GM21515 (cell line): ENCODE measurements at regions not wholly inside any gene's neighbourhood (a gene's known extent, or its start where the extent isn't known, plus 50 kb on each side); places are given as distances from the start of the nearest gene placed in this dataset.
"Not testable (repeated sequence)": the region's sequence is repeated elsewhere in the genome, so short reads cannot be mapped to it uniquely, and the experiment has no call there.

Experiments
- ATAC-seq: cut with Tn5 transposase; IDR thresholded peaks from one replicate; pipeline ENCODE4 v1.9.1; 2021; ENCODE audit not compliant: unreplicated experiment

- ATAC-seq: no peak
Measured at GRCh38 chr18:43341014-43341413, 63.7 kb upstream of the SYT4 start.

GRCh38 chr18:43350176-43350575 is 72.9 kb upstream of the SYT4 start:
- no peak for ATAC-seq

GRCh38 chr18:43364535-43364934 is 87.2 kb upstream of the SYT4 start:
- no peak for ATAC-seq

GRCh38 chr18:43367895-43368294 is 90.6 kb upstream of the SYT4 start:
- no peak for ATAC-seq

- not testable (repeated sequence) for ATAC-seq
Measured at GRCh38 chr18:43369311-43369710, 92.0 kb upstream of the SYT4 start.

- ATAC-seq: no peak
Measured at GRCh38 chr18:43372773-43373172, 95.5 kb upstream of the SYT4 start.

GRCh38 chr18:43380104-43380672 is 102.9 kb upstream of the SYT4 start:
- no peak for ATAC-seq

- no peak for ATAC-seq
Measured at GRCh38 chr18:43382641-43383403, 105.5 kb upstream of the SYT4 start.

GRCh38 chr18:43389163-43389562 is 111.9 kb upstream of the SYT4 start:
- ATAC-seq: no peak

- no peak for ATAC-seq
Measured at GRCh38 chr18:43392168-43392567, 114.9 kb upstream of the SYT4 start.

GRCh38 chr18:43393174-43393573 is 115.9 kb upstream of the SYT4 start:
- ATAC-seq: no peak

GRCh38 chr18:43396266-43396665 is 119.0 kb upstream of the SYT4 start:
- ATAC-seq: no peak

- ATAC-seq: no peak
Measured at GRCh38 chr18:43398601-43399000, 121.3 kb upstream of the SYT4 start.

- no peak for ATAC-seq
Measured at GRCh38 chr18:43405097-43405496, 127.8 kb upstream of the SYT4 start.

- ATAC-seq: no peak
Measured at GRCh38 chr18:43414006-43414405, 136.7 kb upstream of the SYT4 start.

- ATAC-seq: no peak
Measured at GRCh38 chr18:43420091-43420490, 142.8 kb upstream of the SYT4 start.

- ATAC-seq: no peak
Measured at GRCh38 chr18:43420950-43421349, 143.7 kb upstream of the SYT4 start.

- ATAC-seq: no peak
Measured at GRCh38 chr18:43422518-43422917, 145.2 kb upstream of the SYT4 start.

GRCh38 chr18:43435851-43436250 is 158.6 kb upstream of the SYT4 start:
- ATAC-seq: no peak

GRCh38 chr18:43442131-43442530 is 164.8 kb upstream of the SYT4 start:
- ATAC-seq: no peak

- no peak for ATAC-seq
Measured at GRCh38 chr18:43442571-43442970, 165.3 kb upstream of the SYT4 start.

- ATAC-seq: no peak
Measured at GRCh38 chr18:43465483-43465882, 188.2 kb upstream of the SYT4 start.

GRCh38 chr18:43471873-43472272 is 194.6 kb upstream of the SYT4 start:
- ATAC-seq: no peak
